H54 (cell line): ENCODE measurements at regions not wholly inside any gene's neighbourhood (a gene's known extent, or its start where the extent isn't known, plus 50 kb on each side); places are given as distances from the start of the nearest gene placed in this dataset.

Source experiments
- DNase-seq: peaks from one replicate; pipeline ENCODE4 v3.0.0; 2011; ENCODE audit warnings: low spot score, mixed read lengths; ENCODE audit not compliant: insufficient read length
- FAIRE-seq: peaks from 3 replicates; lab custom pipeline; 2011; peaks lifted over from hg19 to GRCh38; lab: Jason Lieb, UNC
- POLR2A ChIP-seq: IDR thresholded peaks from 2 replicates; pipeline ENCODE4 v1.6.1; 2011; ENCODE audit warnings: low read depth, mild to moderate bottlenecking, low read length

DNA sequence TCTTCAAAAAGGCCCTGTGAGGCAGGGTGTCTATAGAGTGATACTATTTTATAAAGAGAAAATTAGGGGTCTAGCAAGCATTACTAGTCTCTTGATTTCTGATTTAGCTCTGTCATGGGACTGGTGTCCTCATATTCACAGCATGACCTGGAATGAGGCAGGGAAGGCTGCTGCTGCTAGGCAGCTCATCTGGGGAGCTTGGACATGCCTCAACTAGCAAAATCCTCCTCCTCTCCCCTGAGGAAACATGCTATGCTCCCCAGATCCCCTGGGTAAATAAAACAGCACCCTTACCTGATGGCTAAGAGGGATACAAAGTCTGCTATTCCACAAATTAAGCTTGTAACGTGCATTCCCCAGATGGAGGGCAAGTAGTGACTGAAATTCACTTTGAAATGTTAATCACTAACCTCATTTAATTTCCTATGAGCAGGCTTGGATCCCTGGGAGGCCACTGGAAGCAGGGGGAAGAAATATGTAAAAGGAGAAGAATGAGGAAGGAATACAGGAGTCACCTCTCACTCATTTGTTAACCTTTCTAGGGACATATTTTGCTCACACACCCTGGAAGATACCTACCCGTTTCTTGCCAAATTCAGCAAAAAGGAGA lies 709.4 kb downstream of the SQOR start:
- DNase-seq, result no peak
- no peak for TF ChIP-seq POLR2A
- no peak for FAIRE-seq

DNA sequence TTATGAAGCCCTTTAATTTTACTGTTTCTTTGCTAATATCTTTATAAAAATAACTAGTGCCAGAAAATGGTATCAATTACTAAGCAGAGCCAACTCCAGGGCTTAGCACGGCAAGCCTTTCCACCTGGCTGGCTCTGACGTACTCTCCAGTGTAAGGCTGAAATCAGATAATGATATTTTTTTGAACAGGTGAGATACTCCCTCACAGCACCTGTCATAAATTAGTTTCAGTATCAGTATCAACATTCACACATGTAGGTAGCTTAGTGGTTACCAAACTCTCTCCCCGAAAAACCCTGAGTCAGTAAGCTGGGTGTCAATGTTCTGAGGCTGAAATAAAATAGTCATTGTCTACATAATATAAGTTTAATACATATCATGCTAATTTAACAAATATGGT lies 710.1 kb downstream of the SQOR start:
- no peak for TF ChIP-seq POLR2A
- FAIRE-seq (no peak), DNase-seq (no peak)

DNA sequence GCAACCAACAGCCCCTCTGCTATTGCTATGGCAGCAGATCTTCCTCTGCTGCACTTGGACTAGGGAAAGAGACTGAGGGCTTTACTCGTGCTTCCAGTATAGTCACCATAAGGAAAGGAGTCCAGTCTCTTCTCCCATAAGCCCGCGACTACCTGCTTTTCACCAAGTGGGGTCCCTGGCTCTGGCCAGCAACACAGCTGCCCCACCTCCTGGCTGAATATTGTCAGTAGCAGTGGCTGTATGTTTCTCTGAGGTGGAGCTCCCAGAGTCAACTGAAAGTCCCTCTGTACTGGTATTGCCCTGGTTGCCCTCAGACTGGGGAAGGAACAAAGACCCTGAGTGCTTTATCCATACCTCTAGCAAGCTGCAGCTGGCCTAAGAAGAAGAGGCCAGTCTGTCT lies 719.6 kb downstream of the SQOR start:
- DNase-seq (no peak), FAIRE-seq (no peak)
- TF ChIP-seq POLR2A, result no peak

GRCh38 chr15:46365572-46365971 lies 730.7 kb downstream of the SQOR start:
- FAIRE-seq (no peak), DNase-seq (no peak)
- TF ChIP-seq POLR2A, result no peak

- no peak for FAIRE-seq
- DNase-seq, result no peak
- no peak for TF ChIP-seq POLR2A
Measured at GRCh38 chr15:46366360-46367007, 731.7 kb downstream of the SQOR start.

GRCh38 chr15:46383978-46384377 lies 749.1 kb downstream of the SQOR start:
- FAIRE-seq (no peak), DNase-seq (no peak)
- TF ChIP-seq POLR2A, result no peak

DNA sequence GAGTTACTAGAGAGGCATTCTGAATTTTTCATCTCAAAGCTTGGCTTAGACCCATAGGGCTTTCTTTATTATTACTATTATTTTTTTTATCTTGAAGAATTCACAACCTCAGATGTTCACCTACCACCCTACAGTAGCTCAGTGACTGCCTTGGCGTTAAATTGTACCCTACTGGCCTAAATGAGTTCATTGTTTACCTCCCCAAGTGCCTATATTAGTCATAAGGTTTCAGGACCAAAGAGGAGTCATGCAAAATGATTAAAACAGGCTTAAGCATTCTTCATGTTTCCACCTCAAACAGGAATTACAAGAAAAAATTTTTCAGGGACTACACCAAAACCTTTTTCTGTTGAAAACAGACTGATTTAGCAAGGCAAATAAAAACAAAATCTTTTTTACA lies 751.5 kb downstream of the SQOR start:
- FAIRE-seq (no peak), DNase-seq (no peak)
- no peak for TF ChIP-seq POLR2A

GRCh38 chr15:46389739-46390138 lies 754.9 kb downstream of the SQOR start:
- DNase-seq (no peak), FAIRE-seq (no peak)
- no peak for TF ChIP-seq POLR2A

- DNase-seq (no peak), FAIRE-seq (no peak)
- TF ChIP-seq POLR2A, result no peak
Measured at GRCh38 chr15:46394463-46394862, 759.6 kb downstream of the SQOR start.

DNA sequence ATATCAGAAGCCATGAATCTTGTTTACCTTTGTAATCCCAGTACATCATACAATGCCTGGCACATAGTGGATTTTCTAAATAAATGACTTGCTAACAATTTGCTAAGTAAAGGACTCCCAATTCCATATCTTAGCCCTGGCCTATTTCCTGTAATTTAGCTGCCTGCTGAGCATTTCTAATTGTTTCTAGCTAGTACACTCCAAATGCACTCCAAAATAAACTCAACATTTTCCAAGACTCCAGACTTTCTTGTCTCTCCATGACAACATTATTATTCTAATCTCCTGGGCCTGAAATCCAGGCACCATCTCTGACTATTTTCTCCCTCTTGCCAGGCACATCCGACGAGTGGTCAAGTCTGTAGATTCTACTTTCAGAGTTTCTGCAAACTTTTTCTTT lies 773.5 kb downstream of the SQOR start:
- no peak for TF ChIP-seq POLR2A
- FAIRE-seq, result no peak
- DNase-seq, result no peak

DNA sequence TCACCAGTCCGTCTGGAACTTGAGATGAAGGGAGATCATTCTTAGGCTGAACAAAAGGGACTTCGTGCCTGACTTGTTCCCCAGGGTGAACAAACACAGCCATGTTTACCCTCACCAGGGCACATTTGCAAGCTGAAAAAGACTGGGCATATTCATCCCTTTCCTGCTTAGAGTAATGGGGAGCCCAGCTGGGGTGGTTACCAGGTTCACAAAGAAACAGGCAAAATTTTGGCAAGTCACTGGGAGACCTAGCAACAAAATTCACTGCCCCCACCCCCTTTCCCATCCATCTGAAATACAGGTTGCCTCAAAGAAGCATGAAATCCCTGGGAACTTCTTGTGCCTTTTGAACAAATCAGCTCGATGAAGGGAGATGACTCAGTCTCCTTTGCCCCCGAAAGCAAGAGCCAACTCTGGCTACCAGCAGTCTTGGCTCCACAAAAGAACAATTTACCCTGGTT lies 775.0 kb downstream of the SQOR start:
- TF ChIP-seq POLR2A, result no peak
- DNase-seq, result no peak
- no peak for FAIRE-seq

DNA sequence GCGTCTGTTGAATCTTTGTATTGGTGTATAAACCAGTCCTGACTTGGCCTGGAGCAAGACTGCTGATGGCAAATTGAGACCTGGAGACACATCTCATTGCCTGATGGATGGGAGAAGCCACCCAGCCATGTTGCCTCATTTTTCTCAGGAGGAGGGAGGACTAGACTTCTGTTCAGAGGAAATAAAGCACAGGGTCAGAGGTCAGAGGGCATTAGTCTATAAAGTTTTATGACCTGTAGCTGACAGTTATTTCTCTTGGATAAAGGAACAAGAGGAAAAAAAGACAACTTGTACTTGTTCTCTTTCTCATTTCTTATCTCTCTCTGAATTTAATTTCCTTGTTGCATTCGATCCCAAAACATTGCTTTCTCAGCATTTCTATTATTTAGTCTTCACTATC lies 775.9 kb downstream of the SQOR start:
- no peak for DNase-seq
- FAIRE-seq, result no peak
- no peak for TF ChIP-seq POLR2A

DNA sequence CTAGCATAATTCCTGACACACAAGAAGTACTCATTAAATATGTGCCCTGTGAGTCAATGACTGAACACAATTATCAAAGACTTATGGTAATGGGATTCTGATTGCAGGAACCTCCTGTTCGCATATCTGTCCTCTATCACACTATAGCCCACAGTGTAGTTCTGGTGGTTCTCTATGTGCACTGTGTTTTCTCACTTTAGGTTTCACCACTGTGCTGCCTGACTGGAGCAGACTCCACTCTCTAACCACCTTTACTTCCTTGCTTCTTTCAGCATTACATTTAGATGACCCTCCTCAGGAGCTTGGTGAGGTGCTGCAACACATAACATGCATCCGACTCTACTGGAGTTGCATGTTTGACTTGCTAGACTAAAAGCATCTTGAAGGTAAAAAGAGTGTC lies 777.1 kb downstream of the SQOR start:
- DNase-seq (no peak), FAIRE-seq (no peak)
- no peak for TF ChIP-seq POLR2A

DNA sequence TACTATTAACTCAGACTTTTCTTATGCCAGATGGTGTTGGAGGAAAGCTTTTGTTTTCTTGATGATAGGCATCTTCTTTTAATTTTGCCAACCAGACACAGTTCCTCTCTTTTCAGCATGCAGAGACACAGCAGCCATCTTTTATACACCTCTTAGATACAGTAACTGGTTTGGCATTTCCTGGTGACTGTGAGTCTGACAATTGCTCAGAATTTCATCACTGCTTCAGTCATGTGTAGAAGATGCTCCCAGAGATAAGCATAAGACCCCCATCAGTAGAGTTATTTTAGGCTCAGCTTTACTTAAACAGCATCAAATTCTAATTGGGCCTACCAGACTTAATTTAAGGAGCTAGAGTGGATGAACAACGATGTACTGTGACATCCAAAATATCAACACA lies 779.0 kb downstream of the SQOR start:
- no peak for TF ChIP-seq POLR2A
- FAIRE-seq (peak; percentile 30), DNase-seq (no peak)

- FAIRE-seq (no peak), DNase-seq (no peak)
- TF ChIP-seq POLR2A, result no peak
Measured at GRCh38 chr15:46416544-46416943, 781.7 kb downstream of the SQOR start.
